OCI-LY7 (cell line): ENCODE measurements at regions not wholly inside any gene's neighbourhood (a gene's known extent, or its start where the extent isn't known, plus 50 kb on each side); places are given as distances from the start of the nearest gene placed in this dataset.

Experiments used
- BruUV-seq: library from RNA; stranded (reverse); fragments of 400-500 nt; replicated peaks from 2 replicates; lab custom pipeline; 2021; lab: Mats Ljungman, UMichigan
- CTCF ChIA-PET: fragments of 300-600 bp; sonication (Branson Sonifier 250); formaldehyde crosslinking; loops from one replicate; lab custom pipeline; 2022; ENCODE audit warnings: antibody characterized with exemption; ENCODE audit not compliant: unreplicated experiment; lab: Charles Lee
- POLR2A ChIA-PET: fragments of 300-600 bp; sonication (Branson Sonifier 250); formaldehyde crosslinking; loops from one replicate; lab custom pipeline; 2022; ENCODE audit warnings: antibody characterized with exemption; lab: Charles Lee
- DNase-seq: peaks from one replicate; pipeline ENCODE4 v3.0.0-alpha.2; 2015; ENCODE audit warnings: low spot score
- H2AFZ ChIP-seq: fragments of 200-600 bp; sonication (generic), shearing (Covaris generic); 2 replicates; pipeline ENCODE4 v1.6.1; 2014; ENCODE audit warnings: mild to moderate bottlenecking, antibody characterized with exemption, low read length, moderate library complexity
- H3K27ac ChIP-seq: fragments of 200-600 bp; sonication (generic); 2 replicates; pipeline ENCODE4 v1.5.1; 2014; ENCODE audit warnings: mixed run types, low read depth, mild to moderate bottlenecking, moderate library complexity, low read length, inconsistent platforms; ENCODE audit not compliant: poor library complexity, severe bottlenecking
- H3K36me3 ChIP-seq: fragments of 200-600 bp; sonication (generic); 2 replicates; pipeline ENCODE4 v1.6.1; 2014; ENCODE audit warnings: mild to moderate bottlenecking, antibody characterized with exemption, low read length, moderate library complexity, mixed read lengths; ENCODE audit not compliant: insufficient read depth
- H3K4me1 ChIP-seq: fragments of 200-600 bp; sonication (generic); 2 replicates; pipeline ENCODE4 v1.5.1; 2014; ENCODE audit warnings: mild to moderate bottlenecking, low read length; ENCODE audit not compliant: insufficient read depth, poor library complexity, severe bottlenecking
- H3K4me2 ChIP-seq: fragments of 200-600 bp; sonication (generic); 2 replicates; pipeline ENCODE4 v1.6.1; 2014; ENCODE audit warnings: mild to moderate bottlenecking, low read length
- H3K4me3 ChIP-seq: fragments of 200-600 bp; sonication (generic); 2 replicates; pipeline ENCODE4 v1.5.1; 2014; ENCODE audit warnings: mild to moderate bottlenecking, low read depth, low read length; ENCODE audit not compliant: poor library complexity, severe bottlenecking
- H3K79me2 ChIP-seq: fragments of 200-600 bp; sonication (generic); 2 replicates; pipeline ENCODE4 v1.6.1; 2016; ENCODE audit warnings: low read depth, mild to moderate bottlenecking, low read length, moderate library complexity, mixed read lengths; ENCODE audit not compliant: insufficient read depth
- H3K9me2 ChIP-seq: fragments of 200-600 bp; sonication (generic); 2 replicates; pipeline ENCODE4 v1.6.1; 2016; ENCODE audit warnings: mild to moderate bottlenecking, low read length, mixed read lengths; ENCODE audit not compliant: insufficient read depth
- H3K9me3 ChIP-seq: fragments of 200-600 bp; sonication (generic); 2 replicates; pipeline ENCODE4 v1.6.1; 2014; ENCODE audit warnings: mild to moderate bottlenecking, mixed run types, low read length, mixed read lengths
- H4K20me1 ChIP-seq: fragments of 200-600 bp; sonication (generic); 2 replicates; pipeline ENCODE4 v1.6.1; 2014; ENCODE audit warnings: mild to moderate bottlenecking, antibody characterized with exemption, low read length, moderate library complexity, mixed read lengths; ENCODE audit not compliant: insufficient read depth
- CTCF ChIP-seq: fragments of 200-600 bp; sonication (generic); conservative IDR thresholded peaks from 2 replicates; pipeline ENCODE4 v1.5.1; 2014; ENCODE audit warnings: mild to moderate bottlenecking, antibody characterized with exemption, low read length, moderate library complexity, mixed read lengths
- EZH2phosphoT487 ChIP-seq: fragments of 200-600 bp; sonication (generic); IDR thresholded peaks from 2 replicates; pipeline ENCODE4 v1.6.1; 2018; ENCODE audit warnings: low read depth, borderline replicate concordance, mild to moderate bottlenecking, mixed run types, antibody characterized with exemption, low read length, moderate library complexity, mixed read lengths
- intact Hi-C: fragments of 100-400 bp; cut with micrococcal nuclease; formaldehyde crosslinking; loops from one replicate; pipeline ENCODE4 v1.10.0; 2022; ENCODE audit not compliant: unreplicated experiment

DNA sequence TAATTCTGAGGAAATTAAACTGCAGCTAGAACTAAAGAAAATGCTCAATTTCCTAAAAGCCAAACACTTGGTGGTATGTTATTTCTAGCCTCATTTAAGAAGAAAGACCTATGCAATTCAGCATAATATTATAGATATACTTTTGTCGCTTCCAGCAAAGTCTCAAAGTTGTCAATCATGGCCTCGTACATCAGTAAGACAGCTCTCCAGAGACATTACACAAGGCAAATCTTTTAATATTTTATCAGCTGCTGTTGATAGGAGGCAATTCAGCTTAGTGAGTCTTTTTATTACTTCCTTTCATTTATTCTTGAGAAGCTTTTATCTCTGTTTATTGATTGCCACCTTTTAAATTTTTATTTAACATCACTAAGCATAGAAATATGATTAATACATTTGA lies 294.3 kb downstream of the FSIP2 start:
- intact Hi-C loops = no loop called here
- TF ChIP-seq EZH2phosphoT487 (no peak), CTCF (no peak)
- H3K4me2 ChIP-seq = no peak overlapping the region
- no peaks in the 10 kb centered on the region for H3K4me1 ChIP-seq
- no peak overlapping the region for H3K27ac ChIP-seq
- H3K36me3 ChIP-seq = no peaks in the 10 kb centered on the region
- no peaks in the 10 kb centered on the region for H4K20me1 ChIP-seq
- DNase-seq = no peak
- H3K4me3 ChIP-seq = no peak overlapping the region
- ChIA-PET POLR2A (interaction anchor here (0.6 kb wide), 2 partner anchors 27 to 81 kb away, joined by 3 to 5 read pairs; no protein-coding TSS in a partner anchor), CTCF (no interaction called here)
- no peak overlapping the region for H2AFZ ChIP-seq
- H3K9me2 ChIP-seq = no peaks in the 10 kb centered on the region
- BruUV-seq = no TSS peak
- no peaks in the 10 kb centered on the region for H3K9me3 ChIP-seq
- no peaks in the 10 kb centered on the region for H3K79me2 ChIP-seq

DNA sequence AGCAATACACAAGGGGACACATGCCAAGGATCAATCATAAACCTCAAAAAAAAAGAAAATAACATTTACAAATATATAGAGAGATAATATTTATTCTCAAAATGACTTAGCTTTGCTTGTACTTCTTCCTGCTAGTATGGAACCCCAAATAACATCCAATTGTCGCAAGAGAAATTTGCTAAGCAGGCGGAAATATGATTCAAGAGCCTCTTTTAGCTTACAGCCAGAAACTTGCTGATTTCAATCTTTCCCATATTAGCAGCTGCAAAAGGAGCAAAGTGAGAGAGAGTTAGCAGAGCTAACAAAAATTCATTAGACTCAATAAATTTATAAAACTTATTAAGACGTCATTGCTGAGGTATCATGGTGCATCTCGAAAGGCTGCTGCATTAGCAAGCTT lies 294.9 kb downstream of the FSIP2 start:
- CTCF ChIA-PET = no interaction called here
- BruUV-seq = no TSS peak
- TF ChIP-seq CTCF = no peak
- no peak for TF ChIP-seq EZH2phosphoT487
- no peaks in the 10 kb centered on the region for H4K20me1 ChIP-seq
- no peaks in the 10 kb centered on the region for H3K9me2 ChIP-seq
- H3K79me2 ChIP-seq = no peaks in the 10 kb centered on the region
- no peak overlapping the region for H3K27ac ChIP-seq
- no peaks in the 10 kb centered on the region for H3K9me3 ChIP-seq
- DNase-seq = no peak
- H3K4me1 ChIP-seq = no peaks in the 10 kb centered on the region
- no peak overlapping the region for H3K4me3 ChIP-seq
- H2AFZ ChIP-seq = no peak overlapping the region
- POLR2A ChIA-PET = interaction anchor here (0.9 kb wide), 1 partner anchor 8 kb away, joined by 3 read pairs; no protein-coding TSS in a partner anchor
- intact Hi-C loops = no loop called here
- no peak overlapping the region for H3K4me2 ChIP-seq
- H3K36me3 ChIP-seq = no peaks in the 10 kb centered on the region

DNA sequence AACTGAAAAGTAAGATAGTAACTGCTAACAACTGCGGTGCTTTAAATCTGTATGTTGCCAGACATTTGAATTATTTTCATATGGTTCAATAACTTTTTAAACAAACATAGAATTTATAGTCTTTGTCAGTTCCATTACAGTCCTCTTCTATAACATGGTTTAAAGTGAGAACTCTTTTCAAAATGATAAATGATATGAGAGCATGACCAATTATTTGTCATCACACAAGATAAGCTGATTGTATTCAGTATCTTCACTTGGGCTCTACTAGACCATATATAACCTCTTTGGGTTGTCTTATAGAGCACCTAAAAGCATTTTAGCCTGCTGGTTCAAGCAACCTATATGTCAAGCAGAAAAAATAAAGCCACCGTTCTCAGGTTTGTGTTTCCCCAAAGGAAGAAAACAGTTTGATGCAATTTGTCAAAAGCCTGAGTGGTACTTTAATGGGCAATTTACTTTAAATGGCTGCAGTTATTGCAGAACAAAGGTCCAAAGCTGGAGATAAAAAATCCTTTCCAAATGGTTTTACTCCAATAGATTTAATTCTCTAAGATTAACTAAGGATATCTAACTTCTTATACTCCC lies 298.4 kb downstream of the FSIP2 start:
- POLR2A ChIA-PET = interaction anchor here (1.1 kb wide), 1 partner anchor 15 kb away, joined by 4 read pairs; no protein-coding TSS in a partner anchor
- no peak overlapping the region for H2AFZ ChIP-seq
- no peaks in the 10 kb centered on the region for H3K4me1 ChIP-seq
- H3K9me3 ChIP-seq = no peaks in the 10 kb centered on the region
- H3K79me2 ChIP-seq = no peaks in the 10 kb centered on the region
- H3K36me3 ChIP-seq = no peaks in the 10 kb centered on the region
- H3K4me3 ChIP-seq = no peak overlapping the region
- TF ChIP-seq EZH2phosphoT487 = no peak
- TF ChIP-seq CTCF = no peak
- no peak overlapping the region for H3K27ac ChIP-seq
- intact Hi-C loops = no loop called here
- no peaks in the 10 kb centered on the region for H3K9me2 ChIP-seq
- no TSS peak for BruUV-seq
- DNase-seq = no peak
- H4K20me1 ChIP-seq = no peaks in the 10 kb centered on the region
- CTCF ChIA-PET = no interaction called here
- no peak overlapping the region for H3K4me2 ChIP-seq
